ENCODE measurements at regions not wholly inside any gene's neighbourhood (a gene's known extent, or its start where the extent isn't known, plus 50 kb on each side); places are given as distances from the start of the nearest gene placed in this dataset.
"Not testable (repeated sequence)": the region's sequence is repeated elsewhere in the genome, so short reads cannot be mapped to it uniquely, and the experiment has no call there.

- Histone ChIP-seq H3K36me3 (ENCODE audit: control insufficient read depth, insufficient read depth, low read length) (no peaks in the 10 kb centered on the region), H3K9me3 (ENCODE audit: control insufficient read depth, insufficient read depth, low read depth, low read length) (no peaks in the 10 kb centered on the region), H3K27ac (ENCODE audit: low read depth, low read length) (no peak overlapping the region), H3K4me1 (ENCODE audit: control insufficient read depth, insufficient read depth, low read length) (peaks cover 25% of the 10 kb centered on the region), H3K4me3 (ENCODE audit: low read depth, low read length) (no peak overlapping the region), H3K27me3 (ENCODE audit: control insufficient read depth, insufficient read depth, low read length) (peaks cover 55% of the 10 kb centered on the region), H3K9ac (ENCODE audit: low read length) (no peak overlapping the region)
Observed at GRCh38 chr3:177349384-177349783, 152.1 kb upstream of the TBL1XR1 start.

- Histone ChIP-seq H3K27ac (ENCODE audit: low read depth, low read length) (no peak overlapping the region), H3K9me3 (ENCODE audit: control insufficient read depth, insufficient read depth, low read depth, low read length) (no peaks in the 10 kb centered on the region), H3K4me1 (ENCODE audit: control insufficient read depth, insufficient read depth, low read length) (peaks cover 18% of the 10 kb centered on the region), H3K27me3 (ENCODE audit: control insufficient read depth, insufficient read depth, low read length) (peaks cover 49% of the 10 kb centered on the region), H3K9ac (ENCODE audit: low read length) (no peak overlapping the region), H3K36me3 (ENCODE audit: control insufficient read depth, insufficient read depth, low read length) (no peaks in the 10 kb centered on the region), H3K4me3 (ENCODE audit: low read depth, low read length) (no peak overlapping the region)
Observed at GRCh38 chr3:177350121-177350520, 152.8 kb upstream of the TBL1XR1 start.

DNA sequence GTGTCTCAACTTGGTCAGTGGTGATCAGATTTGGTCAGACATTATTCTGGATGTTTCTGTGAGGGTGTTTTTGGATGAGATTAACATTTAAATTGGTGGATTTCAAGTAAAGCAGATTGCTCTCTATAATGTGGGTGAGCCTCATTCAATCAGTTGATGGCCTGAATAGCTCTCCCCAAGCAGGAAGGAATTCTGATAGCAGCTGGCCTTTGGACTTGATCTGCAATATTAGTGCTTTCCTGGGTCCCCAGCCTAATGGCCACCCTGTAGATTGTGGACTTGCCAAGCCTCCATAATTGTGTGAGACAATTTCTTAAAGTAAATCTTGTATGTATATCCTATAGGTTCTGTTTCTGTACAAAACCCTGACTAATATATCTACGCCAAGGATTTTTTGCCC lies 153.9 kb upstream of the TBL1XR1 start:
- H3K27ac ChIP-seq (ENCODE audit: low read depth, low read length) = no peak overlapping the region
- H3K9ac ChIP-seq (ENCODE audit: low read length) = no peak overlapping the region
- peaks cover 7% of the 10 kb centered on the region; the same call in 1 of the 2 replicates for H3K4me1 ChIP-seq (ENCODE audit: control insufficient read depth, insufficient read depth, low read length)
- H3K27me3 ChIP-seq (ENCODE audit: control insufficient read depth, insufficient read depth, low read length) = peaks cover 40% of the 10 kb centered on the region
- no peaks in the 10 kb centered on the region for H3K9me3 ChIP-seq (ENCODE audit: control insufficient read depth, insufficient read depth, low read depth, low read length)
- no peaks in the 10 kb centered on the region for H3K36me3 ChIP-seq (ENCODE audit: control insufficient read depth, insufficient read depth, low read length)
- H3K4me3 ChIP-seq (ENCODE audit: low read depth, low read length) = no peak overlapping the region

GRCh38 chr3:177351757-177352158 lies 154.5 kb upstream of the TBL1XR1 start:
- Histone ChIP-seq H3K9me3 (ENCODE audit: control insufficient read depth, insufficient read depth, low read depth, low read length) (no peaks in the 10 kb centered on the region), H3K36me3 (ENCODE audit: control insufficient read depth, insufficient read depth, low read length) (no peaks in the 10 kb centered on the region), H3K9ac (ENCODE audit: low read length) (no peak overlapping the region), H3K4me3 (ENCODE audit: low read depth, low read length) (no peak overlapping the region), H3K27me3 (ENCODE audit: control insufficient read depth, insufficient read depth, low read length) (peaks cover 34% of the 10 kb centered on the region), H3K4me1 (ENCODE audit: control insufficient read depth, insufficient read depth, low read length) (peaks cover 4% of the 10 kb centered on the region; the same call in 1 of the 2 replicates), H3K27ac (ENCODE audit: low read depth, low read length) (no peak overlapping the region)

DNA sequence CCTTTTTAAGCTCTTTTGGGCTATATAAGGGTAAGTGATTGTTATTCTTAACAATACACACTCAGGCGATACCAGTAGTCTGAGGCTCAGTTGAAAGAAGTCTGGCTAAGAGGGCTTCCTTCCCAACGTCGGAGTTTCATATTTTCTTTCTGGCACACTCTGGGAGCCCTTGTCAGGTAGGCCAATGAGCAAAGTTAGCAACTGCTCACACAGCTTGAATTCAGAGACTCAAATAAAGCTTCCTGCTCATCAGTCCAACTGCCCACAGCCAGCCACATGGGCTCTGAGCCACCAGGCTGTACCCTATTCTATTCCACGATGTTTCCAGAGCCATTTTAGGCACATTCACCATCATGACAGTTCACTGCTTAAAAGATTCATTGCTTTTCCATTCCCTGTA lies 155.1 kb upstream of the TBL1XR1 start:
- Histone ChIP-seq H3K27me3 (ENCODE audit: control insufficient read depth, insufficient read depth, low read length) (peaks cover 28% of the 10 kb centered on the region), H3K36me3 (ENCODE audit: control insufficient read depth, insufficient read depth, low read length) (no peaks in the 10 kb centered on the region), H3K9ac (ENCODE audit: low read length) (no peak overlapping the region), H3K4me3 (ENCODE audit: low read depth, low read length) (no peak overlapping the region), H3K27ac (ENCODE audit: low read depth, low read length) (no peak overlapping the region), H3K4me1 (ENCODE audit: control insufficient read depth, insufficient read depth, low read length) (peaks cover 11% of the 10 kb centered on the region), H3K9me3 (ENCODE audit: control insufficient read depth, insufficient read depth, low read depth, low read length) (no peaks in the 10 kb centered on the region)

DNA sequence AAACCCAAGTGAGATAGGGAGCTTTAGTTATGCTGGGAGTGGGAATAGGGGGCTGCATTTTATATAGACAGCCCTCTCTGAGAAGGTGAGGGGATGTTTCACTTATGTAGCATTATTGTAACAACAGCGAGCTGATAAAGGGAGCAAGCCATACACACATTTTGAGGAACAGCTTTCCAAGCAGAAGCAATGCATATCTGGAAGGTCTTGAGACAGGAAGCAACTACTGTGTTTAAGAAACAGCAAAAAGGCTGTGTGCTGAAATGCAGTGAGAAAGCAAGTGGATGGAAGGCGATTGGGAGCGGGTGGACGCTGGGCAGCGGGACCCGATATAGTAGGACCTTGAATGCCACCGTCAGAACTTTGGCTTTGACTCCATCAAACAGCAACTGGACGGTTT lies 155.9 kb upstream of the TBL1XR1 start:
- H3K9ac ChIP-seq (ENCODE audit: low read length) = no peak overlapping the region
- H3K9me3 ChIP-seq (ENCODE audit: control insufficient read depth, insufficient read depth, low read depth, low read length) = no peaks in the 10 kb centered on the region
- H3K27ac ChIP-seq (ENCODE audit: low read depth, low read length) = no peak overlapping the region
- peaks cover 21% of the 10 kb centered on the region for H3K27me3 ChIP-seq (ENCODE audit: control insufficient read depth, insufficient read depth, low read length)
- H3K4me1 ChIP-seq (ENCODE audit: control insufficient read depth, insufficient read depth, low read length) = peaks cover 18% of the 10 kb centered on the region
- no peak overlapping the region for H3K4me3 ChIP-seq (ENCODE audit: low read depth, low read length)
- no peaks in the 10 kb centered on the region for H3K36me3 ChIP-seq (ENCODE audit: control insufficient read depth, insufficient read depth, low read length)

DNA sequence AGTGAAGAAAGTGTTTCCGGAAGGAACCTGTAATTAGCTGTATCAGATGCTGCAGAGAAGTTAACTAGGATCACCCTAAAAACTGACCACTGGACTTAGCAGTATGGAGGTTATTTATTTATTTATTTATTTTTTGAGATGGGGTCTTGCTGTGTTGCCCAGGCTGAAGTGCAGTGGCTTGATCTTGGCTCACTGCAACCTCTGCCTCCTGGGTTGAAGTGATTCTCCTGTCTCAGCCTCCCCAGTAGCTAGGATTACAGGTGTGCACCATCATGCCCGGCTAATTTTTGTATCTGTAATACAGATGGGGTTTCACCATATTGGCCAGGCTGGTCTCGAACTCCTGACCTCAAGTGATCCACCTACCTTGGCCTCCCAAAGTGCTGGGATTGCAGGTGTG lies 156.6 kb upstream of the TBL1XR1 start:
- not testable (repeated sequence) for H3K9ac ChIP-seq (ENCODE audit: low read length); H3K4me3 ChIP-seq (ENCODE audit: low read depth, low read length); H3K36me3 ChIP-seq (ENCODE audit: control insufficient read depth, insufficient read depth, low read length); H3K9me3 ChIP-seq (ENCODE audit: control insufficient read depth, insufficient read depth, low read depth, low read length); H3K27ac ChIP-seq (ENCODE audit: low read depth, low read length)
- H3K27me3 ChIP-seq (ENCODE audit: control insufficient read depth, insufficient read depth, low read length) = peaks cover 15% of the 10 kb centered on the region; the same call in 1 of the 2 replicates
- H3K4me1 ChIP-seq (ENCODE audit: control insufficient read depth, insufficient read depth, low read length) = peaks cover 23% of the 10 kb centered on the region

DNA sequence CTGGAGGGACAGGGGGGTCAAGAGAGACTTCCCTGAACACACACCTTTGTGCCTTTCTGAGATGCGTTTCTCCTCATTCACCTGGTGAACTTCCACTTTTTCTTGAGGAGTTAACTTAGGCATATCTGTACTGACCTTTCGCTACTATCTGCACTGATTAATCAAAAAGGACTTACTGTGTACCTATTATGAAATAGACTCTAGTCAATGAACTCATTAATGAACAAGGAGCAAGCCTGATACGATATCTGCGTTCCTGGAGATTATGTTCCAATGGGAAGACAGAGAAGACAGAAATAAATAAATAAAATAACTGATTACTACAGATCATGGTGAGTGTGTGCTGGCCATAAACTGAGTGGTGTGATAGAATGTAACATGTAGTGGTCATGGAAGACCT lies 157.2 kb upstream of the TBL1XR1 start:
- no peak overlapping the region for H3K27ac ChIP-seq (ENCODE audit: low read depth, low read length)
- no peaks in the 10 kb centered on the region for H3K36me3 ChIP-seq (ENCODE audit: control insufficient read depth, insufficient read depth, low read length)
- H3K27me3 ChIP-seq (ENCODE audit: control insufficient read depth, insufficient read depth, low read length) = peaks cover 9% of the 10 kb centered on the region; the same call in 1 of the 2 replicates
- H3K9me3 ChIP-seq (ENCODE audit: control insufficient read depth, insufficient read depth, low read depth, low read length) = no peaks in the 10 kb centered on the region
- H3K4me1 ChIP-seq (ENCODE audit: control insufficient read depth, insufficient read depth, low read length) = peaks cover 25% of the 10 kb centered on the region
- no peak overlapping the region for H3K4me3 ChIP-seq (ENCODE audit: low read depth, low read length)
- H3K9ac ChIP-seq (ENCODE audit: low read length) = no peak overlapping the region

DNA sequence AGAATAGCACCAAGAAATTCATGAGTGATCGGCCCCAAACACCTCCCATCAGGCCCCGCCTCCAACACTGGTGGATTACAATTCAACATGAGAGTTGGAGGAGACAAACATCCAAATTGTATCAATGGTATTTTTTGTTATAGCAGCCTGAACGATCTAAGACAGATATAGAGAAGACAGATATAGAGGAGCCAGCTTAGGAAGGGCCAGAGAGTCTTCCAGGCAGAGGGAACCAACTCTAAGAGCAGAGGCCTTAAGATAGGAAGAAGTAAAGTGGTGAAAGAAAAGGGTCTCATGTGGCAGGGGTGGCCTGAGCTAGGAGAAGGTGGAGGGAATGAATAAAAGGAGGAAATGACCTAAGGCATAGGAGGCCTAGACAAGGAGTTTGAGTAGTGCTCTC lies 158.8 kb upstream of the TBL1XR1 start:
- Histone ChIP-seq H3K36me3 (ENCODE audit: control insufficient read depth, insufficient read depth, low read length) (no peaks in the 10 kb centered on the region), H3K27ac (ENCODE audit: low read depth, low read length) (no peak overlapping the region), H3K4me3 (ENCODE audit: low read depth, low read length) (no peak overlapping the region), H3K27me3 (ENCODE audit: control insufficient read depth, insufficient read depth, low read length) (peaks cover 9% of the 10 kb centered on the region; the same call in 1 of the 2 replicates), H3K9ac (ENCODE audit: low read length) (no peak overlapping the region), H3K9me3 (ENCODE audit: control insufficient read depth, insufficient read depth, low read depth, low read length) (no peaks in the 10 kb centered on the region), H3K4me1 (ENCODE audit: control insufficient read depth, insufficient read depth, low read length) (peaks cover 38% of the 10 kb centered on the region)

DNA sequence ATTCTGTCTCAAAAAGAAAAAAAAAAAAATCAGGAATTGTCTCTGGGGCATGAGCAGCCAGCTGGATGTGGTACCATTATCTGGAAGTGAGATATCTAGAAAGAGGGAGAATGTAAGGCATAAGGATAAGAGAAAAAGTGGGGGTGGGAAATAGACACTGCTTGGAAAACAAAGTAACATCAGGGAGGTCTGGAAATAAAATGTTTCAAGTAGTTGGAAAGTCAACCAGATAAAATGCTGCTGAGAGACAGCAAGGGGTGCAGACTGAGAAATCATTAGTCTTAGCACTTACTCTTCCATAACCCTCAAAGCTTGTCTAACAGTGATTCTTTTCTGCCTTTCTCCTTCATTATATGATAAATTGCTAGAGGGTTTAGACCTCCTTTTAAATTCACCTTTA lies 159.7 kb upstream of the TBL1XR1 start:
- peak overlapping the region; percentile 94; the same call in 1 of the 2 replicates for H3K27ac ChIP-seq (ENCODE audit: low read depth, low read length)
- no peak overlapping the region for H3K4me3 ChIP-seq (ENCODE audit: low read depth, low read length)
- peak overlapping the region; percentile 58 for H3K9ac ChIP-seq (ENCODE audit: low read length)
- no peaks in the 10 kb centered on the region for H3K9me3 ChIP-seq (ENCODE audit: control insufficient read depth, insufficient read depth, low read depth, low read length)
- peaks cover 46% of the 10 kb centered on the region for H3K4me1 ChIP-seq (ENCODE audit: control insufficient read depth, insufficient read depth, low read length)
- peaks cover 4% of the 10 kb centered on the region; the same call in 1 of the 2 replicates for H3K27me3 ChIP-seq (ENCODE audit: control insufficient read depth, insufficient read depth, low read length)
- H3K36me3 ChIP-seq (ENCODE audit: control insufficient read depth, insufficient read depth, low read length) = no peaks in the 10 kb centered on the region

- Histone ChIP-seq H3K9me3 (ENCODE audit: control insufficient read depth, insufficient read depth, low read depth, low read length) (no peaks in the 10 kb centered on the region), H3K27me3 (ENCODE audit: control insufficient read depth, insufficient read depth, low read length) (peaks cover 4% of the 10 kb centered on the region; the same call in 1 of the 2 replicates), H3K9ac (ENCODE audit: low read length) (peak overlapping the region; percentile 58), H3K36me3 (ENCODE audit: control insufficient read depth, insufficient read depth, low read length) (no peaks in the 10 kb centered on the region), H3K4me3 (ENCODE audit: low read depth, low read length) (peak overlapping the region; percentile 45), H3K4me1 (ENCODE audit: control insufficient read depth, insufficient read depth, low read length) (peaks cover 52% of the 10 kb centered on the region), H3K27ac (ENCODE audit: low read depth, low read length) (peak overlapping the region; percentile 94; the same call in 1 of the 2 replicates)
Observed at GRCh38 chr3:177357352-177358090, 160.2 kb upstream of the TBL1XR1 start.

Measured in HUES6 (cell line).